ENCODE measurements at regions not wholly inside any gene's neighbourhood (a gene's known extent, or its start where the extent isn't known, plus 50 kb on each side); places are given as distances from the start of the nearest gene placed in this dataset.

DNA sequence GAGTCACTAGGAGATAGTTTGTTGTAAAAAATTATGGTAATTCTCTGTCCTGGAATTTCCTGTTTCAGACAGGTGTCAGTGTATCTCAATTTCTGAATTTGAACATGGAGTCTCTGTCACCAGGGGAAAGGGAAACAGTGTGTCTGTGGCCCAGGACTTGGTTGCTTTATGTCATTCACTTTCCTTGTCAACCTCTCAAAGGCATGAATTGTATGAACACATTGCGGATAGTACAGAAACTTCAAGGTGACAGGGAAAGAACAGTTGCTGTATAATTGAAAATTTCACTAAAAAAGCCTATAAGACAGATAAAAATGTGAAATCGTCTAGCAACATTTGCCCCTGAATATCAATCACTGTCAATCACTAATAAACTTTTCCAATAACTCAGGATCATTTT is 175.0 kb upstream of the DPH6 start:
- no peak for TF ChIP-seq EP300 (IDR thresholded peaks at IDR 0.05)
- no peak for TF ChIP-seq POLR2AphosphoS5 (IDR thresholded peaks at IDR 0.05)
- TF ChIP-seq, protein P1, sequence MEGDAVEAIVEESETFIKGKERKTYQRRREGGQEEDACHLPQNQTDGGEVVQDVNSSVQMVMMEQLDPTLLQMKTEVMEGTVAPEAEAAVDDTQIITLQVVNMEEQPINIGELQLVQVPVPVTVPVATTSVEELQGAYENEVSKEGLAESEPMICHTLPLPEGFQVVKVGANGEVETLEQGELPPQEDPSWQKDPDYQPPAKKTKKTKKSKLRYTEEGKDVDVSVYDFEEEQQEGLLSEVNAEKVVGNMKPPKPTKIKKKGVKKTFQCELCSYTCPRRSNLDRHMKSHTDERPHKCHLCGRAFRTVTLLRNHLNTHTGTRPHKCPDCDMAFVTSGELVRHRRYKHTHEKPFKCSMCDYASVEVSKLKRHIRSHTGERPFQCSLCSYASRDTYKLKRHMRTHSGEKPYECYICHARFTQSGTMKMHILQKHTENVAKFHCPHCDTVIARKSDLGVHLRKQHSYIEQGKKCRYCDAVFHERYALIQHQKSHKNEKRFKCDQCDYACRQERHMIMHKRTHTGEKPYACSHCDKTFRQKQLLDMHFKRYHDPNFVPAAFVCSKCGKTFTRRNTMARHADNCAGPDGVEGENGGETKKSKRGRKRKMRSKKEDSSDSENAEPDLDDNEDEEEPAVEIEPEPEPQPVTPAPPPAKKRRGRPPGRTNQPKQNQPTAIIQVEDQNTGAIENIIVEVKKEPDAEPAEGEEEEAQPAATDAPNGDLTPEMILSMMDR (IDR thresholded peaks at IDR 0.05), result no peak

All from esophagus muscularis mucosa (tissue), 4 donors.